Activated T-helper 2 cell treated with anti-CD3 and anti-CD28 coated beads, Interferon-gamma antibody, Interleukin-2, Interleukin-4, amounts not matched to agents 10 μg/mL and 5 μg/mL and 100 μg/mL, durations not matched to agents 14 hours and 24 hours and 36 hours (primary cell): ENCODE measurements at regions not wholly inside any gene's neighbourhood (a gene's known extent, or its start where the extent isn't known, plus 50 kb on each side); places are given as distances from the start of the nearest gene placed in this dataset.

ENCODE experiments used
- DNase-seq: peaks from one replicate; pipeline ENCODE4 v3.0.0; 2021; ENCODE audit warnings: low spot score
- H3K27ac Mint-ChIP-seq: one replicate; pipeline ENCODE4 v1.8.0; 2021; ENCODE audit warnings: mixed read lengths
- H3K27me3 Mint-ChIP-seq: one replicate; pipeline ENCODE4 v1.8.0; 2021; ENCODE audit warnings: low read depth, mixed read lengths
- H3K36me3 Mint-ChIP-seq: one replicate; pipeline ENCODE4 v1.8.0; 2021; ENCODE audit warnings: low read depth, mixed read lengths
- H3K4me1 Mint-ChIP-seq: one replicate; pipeline ENCODE4 v1.8.0; 2021; ENCODE audit warnings: low read depth, mixed read lengths
- H3K4me3 Mint-ChIP-seq: one replicate; pipeline ENCODE4 v1.8.0; 2021; ENCODE audit warnings: low read depth, mild to moderate bottlenecking, moderate library complexity, mixed read lengths
- H3K9me3 Mint-ChIP-seq: one replicate; pipeline ENCODE4 v1.8.0; 2021; ENCODE audit warnings: mixed read lengths
- intact Hi-C: fragments of 100-400 bp; cut with micrococcal nuclease; formaldehyde crosslinking; loops from one replicate; pipeline ENCODE4 v1.15.1; 2023

- no peaks in the 10 kb centered on the region for H3K27me3 Mint-ChIP-seq
- DNase-seq = no peak
- no peaks in the 10 kb centered on the region for H3K36me3 Mint-ChIP-seq
- no peaks in the 10 kb centered on the region for H3K9me3 Mint-ChIP-seq
- no peak overlapping the region for H3K4me3 Mint-ChIP-seq
- no peaks in the 10 kb centered on the region for H3K4me1 Mint-ChIP-seq
- intact Hi-C loops = no loop called here
- H3K27ac Mint-ChIP-seq = no peak overlapping the region
Observed at GRCh38 chr10:90327611-90328010, 530.2 kb downstream of the HTR7 start.

- Mint-ChIP-seq H3K36me3 (no peaks in the 10 kb centered on the region), H3K9me3 (no peaks in the 10 kb centered on the region), H3K4me3 (no peak overlapping the region), H3K4me1 (no peaks in the 10 kb centered on the region), H3K27me3 (no peaks in the 10 kb centered on the region), H3K27ac (no peak overlapping the region)
- intact Hi-C loops = no loop called here
- no peak for DNase-seq
Observed at GRCh38 chr10:90328459-90328858, 529.4 kb downstream of the HTR7 start.

- DNase-seq = no peak
- no peak overlapping the region for H3K27ac Mint-ChIP-seq
- H3K9me3 Mint-ChIP-seq = no peaks in the 10 kb centered on the region
- H3K4me1 Mint-ChIP-seq = no peaks in the 10 kb centered on the region
- H3K4me3 Mint-ChIP-seq = no peak overlapping the region
- intact Hi-C loops = no loop called here
- no peaks in the 10 kb centered on the region for H3K36me3 Mint-ChIP-seq
- no peaks in the 10 kb centered on the region for H3K27me3 Mint-ChIP-seq
Observed at GRCh38 chr10:90328896-90329295, 528.9 kb downstream of the HTR7 start.

GRCh38 chr10:90337316-90337715 lies 520.5 kb downstream of the HTR7 start:
- H3K27me3 Mint-ChIP-seq = no peaks in the 10 kb centered on the region
- no peaks in the 10 kb centered on the region for H3K36me3 Mint-ChIP-seq
- intact Hi-C loops = no loop called here
- no peak for DNase-seq
- no peak overlapping the region for H3K27ac Mint-ChIP-seq
- H3K4me1 Mint-ChIP-seq = no peaks in the 10 kb centered on the region
- no peak overlapping the region for H3K4me3 Mint-ChIP-seq
- no peaks in the 10 kb centered on the region for H3K9me3 Mint-ChIP-seq

- Mint-ChIP-seq H3K4me1 (no peaks in the 10 kb centered on the region), H3K9me3 (no peaks in the 10 kb centered on the region), H3K4me3 (no peak overlapping the region), H3K36me3 (no peaks in the 10 kb centered on the region), H3K27me3 (no peaks in the 10 kb centered on the region), H3K27ac (no peak overlapping the region)
- intact Hi-C loops = no loop called here
- DNase-seq = no peak
Observed at GRCh38 chr10:90342480-90342879, 515.4 kb downstream of the HTR7 start.

- no peak overlapping the region for H3K4me3 Mint-ChIP-seq
- no peak for DNase-seq
- H3K27ac Mint-ChIP-seq = no peak overlapping the region
- no peaks in the 10 kb centered on the region for H3K36me3 Mint-ChIP-seq
- no peaks in the 10 kb centered on the region for H3K27me3 Mint-ChIP-seq
- H3K4me1 Mint-ChIP-seq = no peaks in the 10 kb centered on the region
- no peaks in the 10 kb centered on the region for H3K9me3 Mint-ChIP-seq
- intact Hi-C loops = no loop called here
Observed at GRCh38 chr10:90344226-90344625, 513.6 kb downstream of the HTR7 start.

- intact Hi-C loops = no loop called here
- Mint-ChIP-seq H3K4me1 (no peaks in the 10 kb centered on the region), H3K36me3 (no peaks in the 10 kb centered on the region), H3K27ac (no peak overlapping the region), H3K9me3 (no peaks in the 10 kb centered on the region), H3K27me3 (no peaks in the 10 kb centered on the region), H3K4me3 (no peak overlapping the region)
- no peak for DNase-seq
Observed at GRCh38 chr10:90347239-90347638, 510.6 kb downstream of the HTR7 start.

- Mint-ChIP-seq H3K9me3 (no peaks in the 10 kb centered on the region), H3K36me3 (no peaks in the 10 kb centered on the region), H3K4me3 (no peak overlapping the region), H3K4me1 (no peaks in the 10 kb centered on the region), H3K27me3 (no peaks in the 10 kb centered on the region), H3K27ac (no peak overlapping the region)
- no peak for DNase-seq
- intact Hi-C loops = no loop called here
Observed at GRCh38 chr10:90350122-90350521, 507.7 kb downstream of the HTR7 start.

GRCh38 chr10:90352288-90352687 lies 505.6 kb downstream of the HTR7 start:
- no peak overlapping the region for H3K27ac Mint-ChIP-seq
- intact Hi-C loops = no loop called here
- H3K27me3 Mint-ChIP-seq = no peaks in the 10 kb centered on the region
- no peaks in the 10 kb centered on the region for H3K4me1 Mint-ChIP-seq
- no peak for DNase-seq
- H3K4me3 Mint-ChIP-seq = no peak overlapping the region
- H3K9me3 Mint-ChIP-seq = no peaks in the 10 kb centered on the region
- no peaks in the 10 kb centered on the region for H3K36me3 Mint-ChIP-seq

- Mint-ChIP-seq H3K4me1 (no peaks in the 10 kb centered on the region), H3K27ac (no peak overlapping the region), H3K27me3 (no peaks in the 10 kb centered on the region), H3K9me3 (no peaks in the 10 kb centered on the region), H3K4me3 (no peak overlapping the region), H3K36me3 (no peaks in the 10 kb centered on the region)
- intact Hi-C loops = no loop called here
- no peak for DNase-seq
Observed at GRCh38 chr10:90354914-90355313, 502.9 kb downstream of the HTR7 start.

- Mint-ChIP-seq H3K27ac (no peak overlapping the region), H3K4me3 (no peak overlapping the region), H3K4me1 (no peaks in the 10 kb centered on the region), H3K9me3 (no peaks in the 10 kb centered on the region), H3K27me3 (no peaks in the 10 kb centered on the region), H3K36me3 (no peaks in the 10 kb centered on the region)
- DNase-seq = no peak
- intact Hi-C loops = no loop called here
Observed at GRCh38 chr10:90363799-90364483, 493.9 kb downstream of the HTR7 start.

GRCh38 chr10:90372451-90372850 lies 485.4 kb downstream of the HTR7 start:
- H3K9me3 Mint-ChIP-seq = no peaks in the 10 kb centered on the region
- intact Hi-C loops = no loop called here
- H3K4me1 Mint-ChIP-seq = no peaks in the 10 kb centered on the region
- no peak for DNase-seq
- H3K27me3 Mint-ChIP-seq = no peaks in the 10 kb centered on the region
- no peaks in the 10 kb centered on the region for H3K36me3 Mint-ChIP-seq
- no peak overlapping the region for H3K27ac Mint-ChIP-seq
- H3K4me3 Mint-ChIP-seq = no peak overlapping the region

GRCh38 chr10:90373911-90374310 lies 483.9 kb downstream of the HTR7 start:
- no peak overlapping the region for H3K4me3 Mint-ChIP-seq
- H3K4me1 Mint-ChIP-seq = no peaks in the 10 kb centered on the region
- H3K9me3 Mint-ChIP-seq = no peaks in the 10 kb centered on the region
- no peak overlapping the region for H3K27ac Mint-ChIP-seq
- no peaks in the 10 kb centered on the region for H3K36me3 Mint-ChIP-seq
- no peak for DNase-seq
- no peaks in the 10 kb centered on the region for H3K27me3 Mint-ChIP-seq
- intact Hi-C loops = no loop called here

- Mint-ChIP-seq H3K27ac (no peak overlapping the region), H3K9me3 (no peaks in the 10 kb centered on the region), H3K27me3 (no peaks in the 10 kb centered on the region), H3K4me1 (no peaks in the 10 kb centered on the region), H3K4me3 (no peak overlapping the region), H3K36me3 (no peaks in the 10 kb centered on the region)
- intact Hi-C loops = no loop called here
- no peak for DNase-seq
Observed at GRCh38 chr10:90378524-90379076, 479.2 kb downstream of the HTR7 start.
